Body of pancreas (tissue), 4 donors: ENCODE measurements at regions not wholly inside any gene's neighbourhood (a gene's known extent, or its start where the extent isn't known, plus 50 kb on each side); places are given as distances from the start of the nearest gene placed in this dataset.

Experiments
- POLR2A ChIP-seq, 3 donors: fragments of 450-650 bp; IDR thresholded peaks; one replicate each; pipeline ENCODE4 v1.6.1; 2016; ENCODE audit warnings: antibody characterized with exemption in 3 of 3, mild to moderate bottlenecking in 2 of 3
- TF ChIP-seq, protein P1 (sequence below), 7 experiments: fragments of 450-650 bp in 4 of 7; fragments of 200-600 bp in 3 of 7; sonication (generic) in 3 of 7; IDR thresholded peaks; one replicate each; pipeline ENCODE4 v1.5.1; 2016 to 2019; ENCODE audit warnings: antibody characterized with exemption in 7 of 7

DNA sequence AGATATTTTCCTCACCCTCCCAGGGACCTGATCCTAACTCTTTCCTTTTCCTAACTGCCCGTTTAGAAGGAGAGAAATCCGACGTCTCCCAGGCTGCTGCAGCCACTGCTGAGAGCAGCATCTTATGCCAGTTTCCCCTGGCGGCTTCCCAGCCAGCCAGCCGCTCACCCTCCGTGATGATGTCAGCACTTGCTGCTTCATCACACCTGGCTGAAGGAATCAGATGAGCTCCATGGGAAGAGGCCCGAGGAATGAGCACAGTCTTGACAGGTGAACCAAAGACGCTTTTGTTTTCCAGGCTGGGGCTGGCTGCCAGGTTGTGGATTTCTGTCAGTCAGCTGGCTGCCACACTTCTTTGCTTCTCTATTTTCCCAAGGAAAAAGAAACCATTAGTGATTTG is 445.1 kb upstream of the RBMS3 start:
- TF ChIP-seq, protein P1, sequence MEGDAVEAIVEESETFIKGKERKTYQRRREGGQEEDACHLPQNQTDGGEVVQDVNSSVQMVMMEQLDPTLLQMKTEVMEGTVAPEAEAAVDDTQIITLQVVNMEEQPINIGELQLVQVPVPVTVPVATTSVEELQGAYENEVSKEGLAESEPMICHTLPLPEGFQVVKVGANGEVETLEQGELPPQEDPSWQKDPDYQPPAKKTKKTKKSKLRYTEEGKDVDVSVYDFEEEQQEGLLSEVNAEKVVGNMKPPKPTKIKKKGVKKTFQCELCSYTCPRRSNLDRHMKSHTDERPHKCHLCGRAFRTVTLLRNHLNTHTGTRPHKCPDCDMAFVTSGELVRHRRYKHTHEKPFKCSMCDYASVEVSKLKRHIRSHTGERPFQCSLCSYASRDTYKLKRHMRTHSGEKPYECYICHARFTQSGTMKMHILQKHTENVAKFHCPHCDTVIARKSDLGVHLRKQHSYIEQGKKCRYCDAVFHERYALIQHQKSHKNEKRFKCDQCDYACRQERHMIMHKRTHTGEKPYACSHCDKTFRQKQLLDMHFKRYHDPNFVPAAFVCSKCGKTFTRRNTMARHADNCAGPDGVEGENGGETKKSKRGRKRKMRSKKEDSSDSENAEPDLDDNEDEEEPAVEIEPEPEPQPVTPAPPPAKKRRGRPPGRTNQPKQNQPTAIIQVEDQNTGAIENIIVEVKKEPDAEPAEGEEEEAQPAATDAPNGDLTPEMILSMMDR (IDR thresholded peaks at IDR 0.05), result no peak
- no peak for TF ChIP-seq POLR2A (IDR thresholded peaks at IDR 0.05)
